ENCODE measurements at regions not wholly inside any gene's neighbourhood (a gene's known extent, or its start where the extent isn't known, plus 50 kb on each side); places are given as distances from the start of the nearest gene placed in this dataset.

DNA sequence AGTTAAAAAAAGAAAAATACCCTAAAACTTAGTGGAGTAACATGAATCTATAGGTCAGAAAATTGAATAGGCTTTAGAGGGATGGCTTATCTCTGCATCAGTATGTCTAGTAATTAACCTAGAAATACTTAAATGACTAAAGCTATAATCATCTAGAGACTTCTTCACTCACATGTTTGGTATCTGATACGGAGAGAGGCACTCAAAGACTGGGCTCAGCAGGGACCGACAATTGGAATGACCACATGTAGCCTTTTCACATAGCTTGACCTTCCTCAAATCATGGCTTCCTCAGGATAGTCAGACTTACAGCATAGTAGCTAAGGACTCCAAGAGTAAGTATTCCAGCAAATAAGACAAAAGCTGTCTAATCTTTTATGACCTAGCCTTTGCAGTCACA, 105.3 kb upstream of the RORB start:
- TF ChIP-seq CTCF (IDR thresholded peaks at IDR 0.05; ENCODE audit: borderline replicate concordance, insufficient read depth, low read depth, low read length): no peak
- H3K4me3 ChIP-seq (ENCODE audit: low read depth, low read length): no peak overlapping the region

- TF ChIP-seq CTCF (IDR thresholded peaks at IDR 0.05; ENCODE audit: borderline replicate concordance, insufficient read depth, low read depth, low read length): no peak
- H3K4me3 ChIP-seq (ENCODE audit: low read depth, low read length): no peak overlapping the region
These were observed 93.6 kb upstream of the RORB start for GRCh38 chr9:74403581-74403980.

DNA sequence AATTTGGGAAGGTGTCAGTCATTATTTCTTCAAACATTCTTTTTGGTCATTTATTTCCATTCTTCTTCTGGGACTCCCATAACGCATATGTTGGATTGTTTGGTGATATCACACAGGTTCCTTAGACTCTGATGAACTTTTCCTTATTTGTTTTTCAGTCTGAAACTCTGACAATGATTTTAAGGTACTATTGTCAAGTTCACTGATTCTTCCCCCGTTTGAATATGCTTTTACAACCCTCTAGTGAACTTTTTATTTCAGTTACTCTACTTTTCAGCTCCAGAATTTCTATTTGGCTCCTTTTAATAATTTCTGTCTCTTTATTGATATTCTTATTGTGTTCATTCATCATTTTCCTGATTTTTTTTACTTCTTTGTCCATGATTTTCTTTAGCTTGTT, 92.5 kb upstream of the RORB start:
- H3K4me3 ChIP-seq (ENCODE audit: low read depth, low read length): no peak overlapping the region
- TF ChIP-seq CTCF (IDR thresholded peaks at IDR 0.05; ENCODE audit: borderline replicate concordance, insufficient read depth, low read depth, low read length): no peak

- no peak for TF ChIP-seq CTCF (IDR thresholded peaks at IDR 0.05; ENCODE audit: borderline replicate concordance, insufficient read depth, low read depth, low read length)
- H3K4me3 ChIP-seq (ENCODE audit: low read depth, low read length): no peak overlapping the region
These were observed 90.0 kb upstream of the RORB start for GRCh38 chr9:74407166-74407565.

DNA sequence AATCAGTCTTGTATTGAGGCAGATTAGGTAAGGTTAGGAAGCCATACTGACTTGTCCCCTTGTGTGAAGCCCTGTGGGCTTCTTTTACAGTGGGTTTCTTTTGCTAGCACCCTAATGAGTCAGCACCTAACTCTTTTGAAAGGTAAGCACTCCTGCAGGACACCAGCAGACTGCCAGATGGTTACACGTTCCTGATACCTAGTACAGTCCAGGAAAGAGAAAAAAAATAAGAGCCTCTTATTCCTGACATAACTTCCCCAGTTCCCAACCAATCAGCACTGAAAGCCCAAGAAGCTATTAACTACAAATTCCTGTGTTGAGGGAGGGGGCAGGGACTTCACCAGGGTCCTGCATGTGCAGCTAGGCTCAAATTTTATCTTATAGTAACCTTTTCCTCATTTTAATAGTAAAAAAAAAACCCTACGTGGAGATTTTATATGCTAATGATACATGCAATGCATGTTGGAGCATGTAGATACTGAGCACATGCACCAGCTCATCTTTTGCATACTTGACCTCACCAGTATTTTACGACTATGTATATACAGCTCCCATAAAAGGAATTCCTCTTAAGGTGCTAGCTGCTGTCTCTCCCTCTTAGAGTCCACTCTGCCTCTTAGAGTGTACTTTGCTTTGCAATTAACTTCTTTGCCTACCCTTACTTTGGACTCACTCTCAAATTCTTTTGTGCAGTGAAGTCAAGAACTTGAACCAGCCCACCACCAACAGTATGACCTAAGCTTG, 84.7 kb upstream of the RORB start:
- no peak for TF ChIP-seq CTCF (IDR thresholded peaks at IDR 0.05; ENCODE audit: borderline replicate concordance, insufficient read depth, low read depth, low read length)
- no peak overlapping the region for H3K4me3 ChIP-seq (ENCODE audit: low read depth, low read length)

GRCh38 chr9:74413876-74414275, 83.3 kb upstream of the RORB start:
- TF ChIP-seq CTCF (IDR thresholded peaks at IDR 0.05; ENCODE audit: borderline replicate concordance, insufficient read depth, low read depth, low read length): no peak
- H3K4me3 ChIP-seq (ENCODE audit: low read depth, low read length): no peak overlapping the region

GRCh38 chr9:74414325-74414724, 82.8 kb upstream of the RORB start:
- TF ChIP-seq CTCF (IDR thresholded peaks at IDR 0.05; ENCODE audit: borderline replicate concordance, insufficient read depth, low read depth, low read length): no peak
- H3K4me3 ChIP-seq (ENCODE audit: low read depth, low read length): no peak overlapping the region

All from GM12875 (cell line).